Activated T-helper 1 cell treated with Interleukin-2 at 50 U/mL for 16 hours (primary cell): ENCODE measurements at regions not wholly inside any gene's neighbourhood (a gene's known extent, or its start where the extent isn't known, plus 50 kb on each side); places are given as distances from the start of the nearest gene placed in this dataset.

ENCODE experiments used
- DNase-seq: peaks from one replicate; pipeline ENCODE4 v3.0.0-alpha.2; 2020; ENCODE audit warnings: low read depth

- DNase-seq = no peak
These were observed 338.8 kb upstream of the SEMA6D start for GRCh38 chr15:47378527-47378926.

GRCh38 chr15:47383102-47383501, 334.2 kb upstream of the SEMA6D start:
- no peak for DNase-seq

GRCh38 chr15:47383801-47384200, 333.5 kb upstream of the SEMA6D start:
- no peak for DNase-seq

GRCh38 chr15:47384341-47384740, 333.0 kb upstream of the SEMA6D start:
- DNase-seq = no peak

GRCh38 chr15:47384776-47385175, 332.5 kb upstream of the SEMA6D start:
- DNase-seq = no peak

- no peak for DNase-seq
These were observed 330.8 kb upstream of the SEMA6D start for GRCh38 chr15:47386459-47386858.

GRCh38 chr15:47388299-47388698, 329.0 kb upstream of the SEMA6D start:
- no peak for DNase-seq

- no peak for DNase-seq
These were observed 327.0 kb upstream of the SEMA6D start for GRCh38 chr15:47390208-47390765.

- no peak for DNase-seq
These were observed 323.0 kb upstream of the SEMA6D start for GRCh38 chr15:47394286-47394809.

GRCh38 chr15:47395076-47395475, 322.2 kb upstream of the SEMA6D start:
- no peak for DNase-seq

- no peak for DNase-seq
These were observed 319.6 kb upstream of the SEMA6D start for GRCh38 chr15:47397655-47398054.

- no peak for DNase-seq
These were observed 319.2 kb upstream of the SEMA6D start for GRCh38 chr15:47398132-47398531.

- no peak for DNase-seq
These were observed 318.7 kb upstream of the SEMA6D start for GRCh38 chr15:47398594-47398993.

- no peak for DNase-seq
These were observed 318.2 kb upstream of the SEMA6D start for GRCh38 chr15:47399100-47399499.

GRCh38 chr15:47400603-47401002, 316.7 kb upstream of the SEMA6D start:
- no peak for DNase-seq

GRCh38 chr15:47401427-47401826, 315.9 kb upstream of the SEMA6D start:
- DNase-seq = no peak

- no peak for DNase-seq
These were observed 314.5 kb upstream of the SEMA6D start for GRCh38 chr15:47402829-47403228.

- no peak for DNase-seq
These were observed 312.4 kb upstream of the SEMA6D start for GRCh38 chr15:47404877-47405276.

- no peak for DNase-seq
These were observed 311.7 kb upstream of the SEMA6D start for GRCh38 chr15:47405365-47406162.

GRCh38 chr15:47407692-47408091, 309.6 kb upstream of the SEMA6D start:
- no peak for DNase-seq

- DNase-seq = no peak
These were observed 308.3 kb upstream of the SEMA6D start for GRCh38 chr15:47409038-47409437.

- DNase-seq = no peak
These were observed 307.7 kb upstream of the SEMA6D start for GRCh38 chr15:47409600-47409999.

GRCh38 chr15:47410247-47410646, 307.1 kb upstream of the SEMA6D start:
- no peak for DNase-seq

- no peak for DNase-seq
These were observed 305.6 kb upstream of the SEMA6D start for GRCh38 chr15:47411733-47412132.
